ENCODE measurements at regions not wholly inside any gene's neighbourhood (a gene's known extent, or its start where the extent isn't known, plus 50 kb on each side); places are given as distances from the start of the nearest gene placed in this dataset.

- TF ChIP-seq EZH2 (IDR thresholded peaks at IDR 0.05) (no peak), FOSL1 (IDR thresholded peaks at IDR 0.05; ENCODE audit: low read depth) (no peak)
- TF ChIP-seq, protein P1, sequence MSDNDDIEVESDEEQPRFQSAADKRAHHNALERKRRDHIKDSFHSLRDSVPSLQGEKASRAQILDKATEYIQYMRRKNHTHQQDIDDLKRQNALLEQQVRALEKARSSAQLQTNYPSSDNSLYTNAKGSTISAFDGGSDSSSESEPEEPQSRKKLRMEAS (IDR thresholded peaks at IDR 0.05), result no peak
These were observed 139.7 kb downstream of the PRDM13 start (continued) for GRCh38 chr6:99746261-99746895.

DNA sequence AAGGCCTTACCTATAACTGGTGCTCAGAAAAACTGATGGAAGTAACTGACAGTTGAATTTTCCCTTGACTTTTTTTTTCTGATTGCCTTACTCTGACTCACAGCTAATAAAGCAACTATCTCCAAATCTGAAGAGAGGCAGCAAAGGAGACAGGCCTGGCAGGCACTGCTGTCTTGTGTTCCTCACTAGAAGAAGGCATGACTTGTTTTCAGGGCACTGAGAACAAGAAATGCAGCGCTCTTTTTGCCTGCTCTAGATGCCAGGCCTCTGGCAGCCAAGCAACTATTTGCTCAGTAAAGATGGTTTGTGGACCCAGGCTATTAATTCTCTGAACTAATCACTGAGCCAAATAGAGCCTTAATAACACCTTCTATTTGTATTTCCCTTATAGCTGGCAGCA lies 155.1 kb downstream of the PRDM13 start:
- Histone ChIP-seq H3K9ac (ENCODE audit: low read length) (no peak overlapping the region), H3K4me2 (ENCODE audit: low read length) (no peak overlapping the region), H3K36me3 (ENCODE audit: control insufficient read depth in 1 of 2, insufficient read depth in 2 of 2, low read length in 2 of 2) (no peaks in the 10 kb centered on the region), H2AFZ (ENCODE audit: low read depth, low read length, poor library complexity, severe bottlenecking) (no peak overlapping the region), H3K27ac (ENCODE audit: low read depth, low read length) (no peak overlapping the region), H3K4me3 (replicated peaks in 1 of 2; ENCODE audit: low read depth in 1 of 2, low read length in 2 of 2) (no peak overlapping the region), H3K79me2 (ENCODE audit: insufficient read depth, low read length) (no peaks in the 10 kb centered on the region), H3K9me2 (ENCODE audit: insufficient read depth) (no peaks in the 10 kb centered on the region), H3K4me1 (ENCODE audit: control insufficient read depth in 1 of 2, insufficient read depth in 2 of 2, low read length in 2 of 2) (no peaks in the 10 kb centered on the region), H4K20me1 (ENCODE audit: insufficient read depth) (no peaks in the 10 kb centered on the region), H3K27me3 (ENCODE audit: insufficient read depth, low read length) (no peaks in the 10 kb centered on the region), H3K9me3 (ENCODE audit: control insufficient read depth in 1 of 2, insufficient read depth in 1 of 2, low read depth in 1 of 2, low read length in 2 of 2) (no peaks in the 10 kb centered on the region)
- no peak for TF ChIP-seq RAD21 (IDR thresholded peaks at IDR 0.05; ENCODE audit: low read depth)
- TF ChIP-seq, protein P1 (IDR thresholded peaks at IDR 0.05), result no peak
- TF ChIP-seq YY1 (IDR thresholded peaks at IDR 0.05; ENCODE audit: extremely low read depth, insufficient replicate concordance, low read depth, low read length), result no peak
- no peak for TF ChIP-seq SP1 (IDR thresholded peaks at IDR 0.05; ENCODE audit: low read depth)
- no peak for TF ChIP-seq JUND (IDR thresholded peaks at IDR 0.05)
- no peak for TF ChIP-seq ZNF274 (IDR thresholded peaks at IDR 0.05; ENCODE audit: low read depth, low read length)
- TF ChIP-seq, protein P2, sequence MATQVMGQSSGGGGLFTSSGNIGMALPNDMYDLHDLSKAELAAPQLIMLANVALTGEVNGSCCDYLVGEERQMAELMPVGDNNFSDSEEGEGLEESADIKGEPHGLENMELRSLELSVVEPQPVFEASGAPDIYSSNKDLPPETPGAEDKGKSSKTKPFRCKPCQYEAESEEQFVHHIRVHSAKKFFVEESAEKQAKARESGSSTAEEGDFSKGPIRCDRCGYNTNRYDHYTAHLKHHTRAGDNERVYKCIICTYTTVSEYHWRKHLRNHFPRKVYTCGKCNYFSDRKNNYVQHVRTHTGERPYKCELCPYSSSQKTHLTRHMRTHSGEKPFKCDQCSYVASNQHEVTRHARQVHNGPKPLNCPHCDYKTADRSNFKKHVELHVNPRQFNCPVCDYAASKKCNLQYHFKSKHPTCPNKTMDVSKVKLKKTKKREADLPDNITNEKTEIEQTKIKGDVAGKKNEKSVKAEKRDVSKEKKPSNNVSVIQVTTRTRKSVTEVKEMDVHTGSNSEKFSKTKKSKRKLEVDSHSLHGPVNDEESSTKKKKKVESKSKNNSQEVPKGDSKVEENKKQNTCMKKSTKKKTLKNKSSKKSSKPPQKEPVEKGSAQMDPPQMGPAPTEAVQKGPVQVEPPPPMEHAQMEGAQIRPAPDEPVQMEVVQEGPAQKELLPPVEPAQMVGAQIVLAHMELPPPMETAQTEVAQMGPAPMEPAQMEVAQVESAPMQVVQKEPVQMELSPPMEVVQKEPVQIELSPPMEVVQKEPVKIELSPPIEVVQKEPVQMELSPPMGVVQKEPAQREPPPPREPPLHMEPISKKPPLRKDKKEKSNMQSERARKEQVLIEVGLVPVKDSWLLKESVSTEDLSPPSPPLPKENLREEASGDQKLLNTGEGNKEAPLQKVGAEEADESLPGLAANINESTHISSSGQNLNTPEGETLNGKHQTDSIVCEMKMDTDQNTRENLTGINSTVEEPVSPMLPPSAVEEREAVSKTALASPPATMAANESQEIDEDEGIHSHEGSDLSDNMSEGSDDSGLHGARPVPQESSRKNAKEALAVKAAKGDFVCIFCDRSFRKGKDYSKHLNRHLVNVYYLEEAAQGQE (IDR thresholded peaks at IDR 0.05; ENCODE audit: low read depth), result no peak
- no peak for TF ChIP-seq SIN3A (IDR thresholded peaks at IDR 0.05; ENCODE audit: low read depth)
- TF ChIP-seq EGR1 (IDR thresholded peaks at IDR 0.05; ENCODE audit: low read depth), result no peak
- TF ChIP-seq SRF (IDR thresholded peaks at IDR 0.05; ENCODE audit: low read depth), result no peak
- no peak for TF ChIP-seq POLR2A (IDR thresholded peaks at IDR 0.05; ENCODE audit: borderline replicate concordance, extremely low read depth, insufficient read depth, insufficient read length)
- no peak for TF ChIP-seq EZH2 (IDR thresholded peaks at IDR 0.05)
- TF ChIP-seq ZFX (IDR thresholded peaks at IDR 0.05), result no peak
- TF ChIP-seq EZH2phosphoT487 (IDR thresholded peaks at IDR 0.05; ENCODE audit: borderline replicate concordance), result no peak
- no peak for TF ChIP-seq FOSL1 (IDR thresholded peaks at IDR 0.05; ENCODE audit: low read depth)
- ChIA-PET RAD21 (ENCODE audit: low non-redundant PET in 1 of 2, low total read pairs in 2 of 2, uncharacterized antibody in 2 of 2, unreplicated experiment in 2 of 2) (no interaction called here), CTCF (interaction anchor here (1.0 kb wide), 1 partner anchor 16 kb away, joined by 3 read pairs; no protein-coding TSS in a partner anchor), POLR2A (no interaction called here)
- DNase-seq (ENCODE audit: low read depth, low spot score) (no peak), ATAC-seq (no peak)
- BruUV-seq (replicated peaks), result no TSS peak
- intact Hi-C loops (cut with micrococcal nuclease), result no loop called here

Data from HCT116 (cell line).